ENCODE measurements at regions not wholly inside any gene's neighbourhood (a gene's known extent, or its start where the extent isn't known, plus 50 kb on each side); places are given as distances from the start of the nearest gene placed in this dataset.
A peak's percentile ranks its signal among the peaks of the same experiment; 100 is the strongest.
"Not testable (repeated sequence)": the region's sequence is repeated elsewhere in the genome, so short reads cannot be mapped to it uniquely, and the experiment has no call there.

DNA sequence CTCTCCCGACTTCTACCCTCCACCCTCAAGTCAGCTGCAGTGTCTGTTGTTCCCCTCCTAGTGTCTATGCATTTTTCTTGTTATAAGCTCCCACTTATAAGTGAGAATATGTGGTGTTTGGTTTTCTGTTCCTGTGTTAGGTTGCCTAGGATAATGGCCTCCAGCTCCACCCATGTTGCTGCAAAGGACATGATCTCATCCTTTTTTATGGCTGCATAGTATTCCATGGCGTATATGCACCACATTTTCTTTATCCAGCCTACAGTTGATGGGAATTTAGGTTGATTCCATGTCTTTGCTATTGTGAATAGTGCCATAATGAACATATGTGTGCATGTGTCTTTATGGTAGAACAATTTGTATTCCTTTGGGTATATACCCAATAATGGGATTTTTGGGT, 80.7 kb downstream of the SPTSSA start:
- DNase-seq (ENCODE audit: low read depth), result not testable (repeated sequence)

DNA sequence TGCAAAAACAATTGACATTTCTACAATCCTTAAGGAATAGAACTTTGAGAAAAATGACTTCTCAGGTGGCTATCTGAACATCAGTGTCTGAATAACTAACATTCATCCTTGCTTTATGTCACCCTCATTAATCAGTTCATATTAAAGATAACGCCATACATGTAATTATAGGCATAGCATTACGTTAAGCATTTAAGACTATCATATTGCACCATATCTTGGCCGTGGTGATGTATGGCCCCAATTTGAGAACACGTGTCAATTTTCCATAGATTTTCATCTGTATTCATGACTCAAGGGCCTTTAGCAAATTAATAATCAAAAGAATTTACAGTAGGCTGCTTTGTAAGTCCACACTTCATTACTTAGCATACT, 81.6 kb downstream of the SPTSSA start:
- DNase-seq (ENCODE audit: low read depth), result no peak

GRCh38 chr14:34379816-34380470, 82.1 kb downstream of the SPTSSA start:
- no peak for DNase-seq (ENCODE audit: low read depth)

DNA sequence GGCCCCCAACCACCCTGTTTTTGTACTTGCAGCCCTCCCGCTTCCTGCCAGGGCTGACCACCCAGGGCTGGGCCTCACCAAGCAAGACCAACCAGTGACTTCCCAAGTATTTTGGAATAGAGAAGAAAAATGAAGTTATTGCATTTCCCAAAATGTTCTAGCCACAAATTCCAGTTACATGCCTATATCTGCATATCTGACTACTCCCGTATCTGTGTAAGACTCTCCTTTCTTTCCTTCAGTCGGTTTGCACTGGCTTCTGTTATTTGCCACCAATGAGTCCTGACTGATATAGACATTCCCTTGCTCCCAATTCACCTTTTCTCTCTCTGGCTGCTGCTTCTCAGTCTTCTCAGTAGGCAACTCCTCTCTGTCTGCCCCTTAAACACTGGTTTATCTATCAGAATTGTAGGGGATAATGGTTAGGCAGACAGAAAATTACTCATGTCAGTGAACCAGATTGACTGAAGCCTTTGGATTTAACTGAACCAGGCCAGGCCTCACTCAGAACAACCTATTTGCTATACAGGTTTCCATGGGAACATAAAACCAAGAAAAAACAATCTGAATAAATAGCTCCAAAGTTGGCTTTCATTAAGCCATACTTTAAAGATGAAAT, 85.3 kb downstream of the SPTSSA start:
- no peak for DNase-seq (ENCODE audit: low read depth)

- no peak for DNase-seq (ENCODE audit: low read depth)
These were observed 86.9 kb downstream of the SPTSSA start for GRCh38 chr14:34374998-34375740.

DNA sequence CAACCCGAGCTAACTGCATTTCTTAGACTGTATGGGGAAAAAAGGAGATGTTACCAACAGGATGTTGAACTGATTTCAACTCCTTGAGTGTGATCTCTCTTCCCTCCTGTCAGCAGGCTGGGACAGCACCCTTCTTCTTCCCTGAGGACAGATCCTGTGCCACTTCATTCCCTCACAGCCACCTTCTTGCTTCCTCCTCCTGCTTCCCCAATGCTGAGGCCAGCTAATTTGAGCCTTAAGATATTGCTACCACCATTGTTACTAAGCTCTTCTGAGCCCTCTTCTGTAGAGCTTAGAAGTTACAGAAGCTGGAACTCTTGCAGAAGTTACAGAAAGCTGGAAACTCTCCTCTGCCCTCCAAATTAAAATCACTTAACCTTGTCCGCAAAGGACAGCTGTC, 88.8 kb downstream of the SPTSSA start:
- no peak for DNase-seq (ENCODE audit: low read depth)

DNA sequence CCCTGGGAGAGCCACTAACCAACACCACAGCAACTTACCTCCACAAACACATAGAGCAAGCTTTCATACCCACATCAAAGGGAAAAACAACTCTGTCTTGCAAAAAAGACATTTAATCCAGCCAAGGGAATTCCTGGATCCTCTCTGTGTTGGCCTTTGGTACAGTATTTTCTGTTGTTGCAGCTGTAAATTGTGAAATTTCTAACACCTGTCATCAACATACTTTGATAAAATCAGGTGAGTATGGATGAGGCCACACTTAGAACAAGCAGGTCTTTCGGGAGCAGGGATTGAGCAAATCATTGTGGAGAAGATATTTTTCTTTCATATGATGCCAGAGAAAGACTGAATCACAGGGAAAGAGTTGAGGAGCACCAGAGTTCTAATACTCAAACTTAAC, 89.3 kb downstream of the SPTSSA start:
- DNase-seq (ENCODE audit: low read depth), result no peak

GRCh38 chr14:34369648-34370030, 92.4 kb downstream of the SPTSSA start:
- no peak for DNase-seq (ENCODE audit: low read depth)

GRCh38 chr14:34368971-34369647, 92.9 kb downstream of the SPTSSA start:
- no peak for DNase-seq (ENCODE audit: low read depth)

GRCh38 chr14:34368115-34368970, 93.7 kb downstream of the SPTSSA start:
- DNase-seq (ENCODE audit: low read depth), result peak; percentile 41

DNA sequence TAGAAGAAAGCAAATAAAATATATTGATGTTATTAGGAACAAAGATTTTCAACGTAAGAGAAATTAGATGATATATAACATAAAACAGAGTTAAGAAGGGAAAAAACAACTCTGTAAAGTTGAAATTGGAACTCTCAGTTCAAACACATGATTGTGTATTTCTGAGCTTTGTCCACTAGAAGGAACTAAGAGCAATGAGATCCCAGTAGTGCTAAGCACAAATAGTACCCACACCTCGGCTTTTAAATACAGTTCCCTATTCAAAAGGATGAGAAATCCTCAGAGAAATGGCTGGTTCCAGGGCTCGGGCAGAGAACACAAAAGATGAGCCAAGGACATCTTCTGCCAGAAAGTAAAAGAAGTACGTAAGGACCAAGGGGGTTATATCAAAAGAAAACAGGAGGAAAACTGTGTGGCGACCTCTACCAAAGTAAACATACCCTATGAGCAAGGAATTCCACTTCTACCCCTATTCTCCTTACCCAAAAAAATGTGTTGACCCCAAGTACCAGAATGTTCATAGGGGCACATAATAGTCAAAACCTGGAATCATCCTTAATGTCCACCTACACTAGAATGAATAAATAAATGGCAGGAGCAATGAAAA, 96.6 kb downstream of the SPTSSA start:
- DNase-seq (ENCODE audit: low read depth), result peak; percentile 34

DNA sequence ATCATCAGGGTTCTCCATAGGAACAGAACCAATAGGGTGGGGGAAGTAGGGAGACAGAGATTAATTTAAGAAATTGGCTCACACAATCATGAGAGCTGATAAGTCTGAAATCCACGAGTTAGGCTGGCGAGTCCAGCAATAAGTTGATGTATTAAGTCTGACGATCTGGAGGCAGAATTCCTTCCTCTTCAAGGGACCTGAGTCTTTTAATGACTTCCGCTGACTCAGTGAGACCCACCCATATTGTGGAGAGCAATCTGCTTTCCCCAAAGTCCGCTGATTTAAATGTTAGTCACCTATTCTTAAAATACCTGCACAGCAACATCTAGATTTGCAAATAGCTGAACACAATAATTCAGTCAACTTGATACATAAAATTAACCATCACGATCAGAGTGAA, 97.8 kb downstream of the SPTSSA start:
- DNase-seq (ENCODE audit: low read depth), result no peak

- peak; percentile 9 for DNase-seq (ENCODE audit: low read depth)
These were observed 98.3 kb downstream of the SPTSSA start for GRCh38 chr14:34363733-34364134.

DNA sequence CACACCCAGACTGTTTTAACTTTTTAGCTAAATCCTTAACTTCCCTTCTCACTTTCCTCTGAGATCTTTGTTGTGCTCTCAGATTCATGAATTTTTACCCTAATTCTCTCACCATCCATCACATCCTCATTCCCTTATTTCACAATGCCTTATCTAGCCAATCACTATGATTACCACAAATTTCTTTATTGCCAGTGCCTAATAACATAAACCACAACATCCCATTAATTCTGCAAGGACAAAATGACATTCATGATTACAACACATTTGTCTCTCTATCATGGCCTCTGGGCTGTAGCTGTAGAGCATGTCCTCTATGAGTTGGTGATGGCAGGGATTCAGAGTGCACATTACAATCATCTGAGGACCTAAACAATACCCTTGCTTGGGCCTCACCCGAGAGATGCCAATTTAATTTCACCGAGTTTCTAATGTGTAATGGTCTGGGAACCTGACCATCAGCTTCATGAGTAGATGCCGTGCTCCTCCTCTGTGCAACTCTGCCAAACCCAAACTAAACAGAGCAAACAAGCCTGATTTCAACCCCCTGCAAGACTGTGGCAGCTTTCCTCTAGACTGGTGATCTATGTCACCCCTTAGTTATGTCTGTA, 99.3 kb downstream of the SPTSSA start:
- no peak for DNase-seq (ENCODE audit: low read depth)

- DNase-seq (ENCODE audit: low read depth), result peak; percentile 21
These were observed 100.5 kb downstream of the SPTSSA start for GRCh38 chr14:34361504-34362011.

GRCh38 chr14:34359420-34360117, 102.5 kb downstream of the SPTSSA start:
- DNase-seq (ENCODE audit: low read depth), result peak; percentile 70

DNA sequence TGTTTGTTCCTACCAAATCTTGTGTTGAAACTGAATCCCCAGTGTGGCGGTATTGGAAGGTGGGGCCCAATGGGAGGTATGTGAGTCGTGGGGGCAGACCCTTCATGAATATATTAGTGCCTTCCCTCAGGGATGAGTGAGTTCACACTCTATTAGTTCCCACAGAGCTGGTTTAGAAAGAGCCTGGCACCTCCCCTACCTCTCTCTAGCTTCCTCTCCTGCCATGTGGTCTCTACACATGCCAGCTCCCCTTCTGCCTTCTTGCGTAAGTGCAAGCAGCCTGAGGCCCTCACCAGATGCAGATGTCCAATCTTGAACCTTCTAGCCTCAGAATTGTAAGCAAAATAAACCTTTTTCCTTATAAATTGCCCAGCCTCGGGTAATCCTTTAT, 105.8 kb downstream of the SPTSSA start:
- peak; percentile 93 for DNase-seq (ENCODE audit: low read depth)

DNA sequence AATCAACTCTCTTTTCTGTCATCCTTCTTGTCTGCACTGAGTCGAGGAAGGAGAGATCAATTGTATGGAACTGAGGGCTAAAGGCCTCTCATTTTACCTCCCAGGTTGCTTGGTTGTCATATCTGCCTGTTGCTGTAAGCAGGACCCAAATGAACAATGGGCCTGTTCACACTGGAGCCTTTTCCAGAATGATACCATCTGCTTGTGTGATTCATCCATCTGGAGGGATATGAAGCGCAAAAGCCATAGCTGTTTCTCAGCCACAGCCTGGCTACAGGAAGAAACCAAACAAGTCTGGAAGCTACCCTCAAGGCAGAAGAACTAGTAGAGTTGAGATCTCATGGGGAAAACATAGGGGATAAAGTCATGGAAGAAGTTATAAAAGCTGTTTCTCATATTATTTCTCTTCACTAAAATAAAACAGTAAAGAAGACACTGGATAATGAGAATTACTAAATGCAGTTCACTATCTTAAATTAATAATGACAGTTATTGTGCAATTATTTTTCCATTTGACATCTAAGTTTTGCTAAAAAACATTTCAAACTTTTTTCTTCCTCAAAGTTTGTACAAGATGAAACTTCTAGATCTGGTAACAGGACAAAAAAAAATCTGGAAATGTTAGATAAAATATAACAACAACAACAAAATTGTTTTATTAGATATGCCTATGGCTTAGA, 106.3 kb downstream of the SPTSSA start:
- peak; percentile 96 for DNase-seq (ENCODE audit: low read depth)

DNA sequence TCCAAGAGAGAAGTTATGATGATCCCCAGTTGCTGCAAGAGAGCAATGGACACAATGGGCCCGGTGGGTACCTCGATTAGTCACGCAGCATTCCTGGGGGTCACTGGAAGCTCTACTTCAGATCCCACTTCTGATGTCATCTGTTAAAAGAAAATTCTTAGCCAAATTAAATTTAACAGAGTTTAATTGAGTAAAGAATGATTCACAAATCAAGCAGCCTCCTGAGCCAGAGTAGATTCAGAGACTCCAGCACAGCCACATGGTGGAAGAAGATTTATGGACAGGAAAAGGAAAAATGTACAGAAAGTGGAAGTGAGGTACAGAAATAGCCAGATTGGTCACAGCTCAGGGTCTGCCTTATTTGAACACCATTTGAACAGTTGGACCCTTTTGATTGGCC, 107.5 kb downstream of the SPTSSA start:
- DNase-seq (ENCODE audit: low read depth), result peak; percentile 52
